Immature natural killer cell (primary cell): ENCODE measurements at regions not wholly inside any gene's neighbourhood (a gene's known extent, or its start where the extent isn't known, plus 50 kb on each side); places are given as distances from the start of the nearest gene placed in this dataset.

Experiments
- DNase-seq, 3 donors: peaks; one replicate each; pipeline ENCODE4 v3.0.0; 2022; ENCODE audit warnings: mixed read lengths in 1 of 3
- H3K27ac Mint-ChIP-seq, 6 donors: one replicate each; pipeline ENCODE4 v1.8.0; 2020; ENCODE audit warnings: mixed read lengths in 6 of 6, mild to moderate bottlenecking in 5 of 6, inconsistent platforms in 4 of 6, moderate library complexity in 3 of 6
- H3K27me3 Mint-ChIP-seq, 3 donors: one replicate each; pipeline ENCODE4 v1.8.0; 2020 to 2021; ENCODE audit warnings: low read depth in 3 of 3, mild to moderate bottlenecking in 3 of 3, mixed read lengths in 3 of 3, moderate library complexity in 3 of 3, inconsistent platforms in 1 of 3
- H3K36me3 Mint-ChIP-seq, 3 donors: one replicate each; pipeline ENCODE4 v1.8.0; 2020; ENCODE audit warnings: mixed read lengths in 3 of 3, inconsistent platforms in 2 of 3, mild to moderate bottlenecking in 2 of 3
- H3K4me1 Mint-ChIP-seq, 2 donors: one replicate each; pipeline ENCODE4 v1.8.0; 2020; ENCODE audit warnings: inconsistent platforms in 2 of 2, mild to moderate bottlenecking in 2 of 2, mixed read lengths in 2 of 2, moderate library complexity in 1 of 2
- H3K4me3 Mint-ChIP-seq, 5 donors: one replicate each; pipeline ENCODE4 v1.8.0; 2020; ENCODE audit warnings: mild to moderate bottlenecking in 5 of 5, mixed read lengths in 5 of 5, inconsistent platforms in 3 of 5, moderate library complexity in 3 of 5
- H3K9me3 Mint-ChIP-seq, 6 donors: one replicate each; pipeline ENCODE4 v1.8.0; 2020; ENCODE audit warnings: mild to moderate bottlenecking in 6 of 6, mixed read lengths in 6 of 6, inconsistent platforms in 4 of 6, moderate library complexity in 3 of 6

GRCh38 chr18:10315522-10315921, 138.9 kb upstream of the APCDD1 start:
- peaks cover 0 to 6% (median 0%) of the 10 kb centered on the region in 3 donors for H3K27me3 Mint-ChIP-seq
- no peak overlapping the region for H3K4me3 Mint-ChIP-seq
- H3K36me3 Mint-ChIP-seq: no peaks in the 10 kb centered on the region
- peaks cover 0 to 7% of the 10 kb centered on the region in 2 donors for H3K4me1 Mint-ChIP-seq
- no peak for DNase-seq
- peaks cover 0 to 1% (median 0%) of the 10 kb centered on the region in 6 donors for H3K9me3 Mint-ChIP-seq
- H3K27ac Mint-ChIP-seq: peak overlapping the region in 1 of 6 donors; percentile 41

GRCh38 chr18:10316778-10317177, 137.7 kb upstream of the APCDD1 start:
- no peak for DNase-seq

GRCh38 chr18:10317864-10318690, 136.4 kb upstream of the APCDD1 start:
- Mint-ChIP-seq H3K4me1 (peaks cover 0 to 7% of the 10 kb centered on the region in 2 donors), H3K36me3 (no peaks in the 10 kb centered on the region), H3K4me3 (no peak overlapping the region), H3K27me3 (peaks cover 0 to 2% (median 0%) of the 10 kb centered on the region in 3 donors), H3K9me3 (no peaks in the 10 kb centered on the region), H3K27ac (no peak overlapping the region)
- no peak for DNase-seq

More at GRCh38 chr18:10316778-10317177, 137.7 kb upstream of the APCDD1 start:
- Mint-ChIP-seq H3K36me3 (no peaks in the 10 kb centered on the region), H3K27ac (no peak overlapping the region), H3K4me3 (no peak overlapping the region), H3K9me3 (no peaks in the 10 kb centered on the region), H3K27me3 (peaks cover 0 to 4% (median 0%) of the 10 kb centered on the region in 3 donors), H3K4me1 (peaks cover 0 to 7% of the 10 kb centered on the region in 2 donors)

GRCh38 chr18:10318691-10318970, 135.8 kb upstream of the APCDD1 start:
- Mint-ChIP-seq H3K4me3 (no peak overlapping the region), H3K9me3 (no peaks in the 10 kb centered on the region), H3K27me3 (peaks cover 0 to 2% (median 0%) of the 10 kb centered on the region in 3 donors), H3K4me1 (peaks cover 0 to 7% of the 10 kb centered on the region in 2 donors), H3K36me3 (no peaks in the 10 kb centered on the region), H3K27ac (no peak overlapping the region)
- DNase-seq: no peak

- Mint-ChIP-seq H3K36me3 (no peaks in the 10 kb centered on the region), H3K27ac (no peak overlapping the region), H3K9me3 (no peaks in the 10 kb centered on the region), H3K4me3 (no peak overlapping the region), H3K4me1 (peaks cover 0 to 7% of the 10 kb centered on the region in 2 donors), H3K27me3 (peaks cover 0 to 2% (median 0%) of the 10 kb centered on the region in 3 donors)
- no peak for DNase-seq
Measured at GRCh38 chr18:10319026-10319425, 135.4 kb upstream of the APCDD1 start.

GRCh38 chr18:10319914-10320600, 134.4 kb upstream of the APCDD1 start:
- Mint-ChIP-seq H3K4me3 (no peak overlapping the region), H3K36me3 (no peaks in the 10 kb centered on the region), H3K9me3 (no peaks in the 10 kb centered on the region), H3K4me1 (peaks cover 0 to 7% of the 10 kb centered on the region in 2 donors), H3K27ac (no peak overlapping the region), H3K27me3 (peaks cover 0 to 2% (median 0%) of the 10 kb centered on the region in 3 donors)
- no peak for DNase-seq

GRCh38 chr18:10320791-10321190, 133.6 kb upstream of the APCDD1 start:
- peaks cover 0 to 1% of the 10 kb centered on the region in 2 donors for H3K4me1 Mint-ChIP-seq
- peaks cover 0 to 2% (median 0%) of the 10 kb centered on the region in 3 donors for H3K27me3 Mint-ChIP-seq
- no peak overlapping the region for H3K27ac Mint-ChIP-seq
- H3K4me3 Mint-ChIP-seq: no peak overlapping the region
- DNase-seq: no peak
- H3K9me3 Mint-ChIP-seq: no peaks in the 10 kb centered on the region
- no peaks in the 10 kb centered on the region for H3K36me3 Mint-ChIP-seq

- Mint-ChIP-seq H3K4me1 (no peaks in the 10 kb centered on the region), H3K9me3 (no peaks in the 10 kb centered on the region), H3K36me3 (no peaks in the 10 kb centered on the region), H3K27me3 (peaks cover 0 to 4% (median 0%) of the 10 kb centered on the region in 3 donors), H3K4me3 (no peak overlapping the region), H3K27ac (no peak overlapping the region)
- DNase-seq: no peak
Measured at GRCh38 chr18:10321576-10321975, 132.9 kb upstream of the APCDD1 start.

GRCh38 chr18:10322004-10322403, 132.4 kb upstream of the APCDD1 start:
- no peak overlapping the region for H3K4me3 Mint-ChIP-seq
- no peak overlapping the region for H3K27ac Mint-ChIP-seq
- no peaks in the 10 kb centered on the region for H3K36me3 Mint-ChIP-seq
- H3K4me1 Mint-ChIP-seq: no peaks in the 10 kb centered on the region
- H3K27me3 Mint-ChIP-seq: peaks cover 0 to 4% (median 0%) of the 10 kb centered on the region in 3 donors
- H3K9me3 Mint-ChIP-seq: no peaks in the 10 kb centered on the region
- DNase-seq: no peak

- no peaks in the 10 kb centered on the region for H3K36me3 Mint-ChIP-seq
- H3K4me1 Mint-ChIP-seq: no peaks in the 10 kb centered on the region
- H3K27me3 Mint-ChIP-seq: peaks cover 0 to 4% (median 0%) of the 10 kb centered on the region in 3 donors
- no peaks in the 10 kb centered on the region for H3K9me3 Mint-ChIP-seq
- H3K4me3 Mint-ChIP-seq: no peak overlapping the region
- H3K27ac Mint-ChIP-seq: no peak overlapping the region
- no peak for DNase-seq
Measured at GRCh38 chr18:10322435-10322834, 132.0 kb upstream of the APCDD1 start.

- Mint-ChIP-seq H3K27me3 (peaks cover 0 to 10% (median 0%) of the 10 kb centered on the region in 3 donors), H3K27ac (no peak overlapping the region), H3K9me3 (no peaks in the 10 kb centered on the region), H3K4me3 (no peak overlapping the region), H3K36me3 (no peaks in the 10 kb centered on the region), H3K4me1 (no peaks in the 10 kb centered on the region)
- DNase-seq: no peak
Measured at GRCh38 chr18:10329101-10329500, 125.3 kb upstream of the APCDD1 start.

- H3K27me3 Mint-ChIP-seq: peaks cover 0 to 10% (median 0%) of the 10 kb centered on the region in 3 donors
- no peak for DNase-seq
- no peaks in the 10 kb centered on the region for H3K9me3 Mint-ChIP-seq
- H3K27ac Mint-ChIP-seq: no peak overlapping the region
- H3K36me3 Mint-ChIP-seq: no peaks in the 10 kb centered on the region
- no peaks in the 10 kb centered on the region for H3K4me1 Mint-ChIP-seq
- no peak overlapping the region for H3K4me3 Mint-ChIP-seq
Measured at GRCh38 chr18:10330428-10330827, 124.0 kb upstream of the APCDD1 start.

GRCh38 chr18:10332452-10332851, 122.0 kb upstream of the APCDD1 start:
- H3K36me3 Mint-ChIP-seq: no peaks in the 10 kb centered on the region
- no peaks in the 10 kb centered on the region for H3K9me3 Mint-ChIP-seq
- H3K4me3 Mint-ChIP-seq: no peak overlapping the region
- no peak overlapping the region for H3K27ac Mint-ChIP-seq
- no peaks in the 10 kb centered on the region for H3K4me1 Mint-ChIP-seq
- no peak for DNase-seq
- H3K27me3 Mint-ChIP-seq: peaks cover 0 to 10% (median 0%) of the 10 kb centered on the region in 3 donors

GRCh38 chr18:10336749-10337350, 117.6 kb upstream of the APCDD1 start:
- Mint-ChIP-seq H3K9me3 (peaks cover 0 to 2% (median 0%) of the 10 kb centered on the region in 6 donors), H3K4me1 (no peaks in the 10 kb centered on the region), H3K4me3 (no peak overlapping the region), H3K36me3 (no peaks in the 10 kb centered on the region), H3K27ac (no peak overlapping the region), H3K27me3 (peaks cover 1 to 5% (median 2%) of the 10 kb centered on the region in 3 donors)
- DNase-seq: no peak
